ENCODE measurements at regions not wholly inside any gene's neighbourhood (a gene's known extent, or its start where the extent isn't known, plus 50 kb on each side); places are given as distances from the start of the nearest gene placed in this dataset.

- Histone ChIP-seq H3K9me3 (replicated peaks in 1 of 2; ENCODE audit: control insufficient read depth in 1 of 2, insufficient read depth in 1 of 2, low read length in 2 of 2) (peaks cover 36 to 56% of the 10 kb centered on the region in 2 donors), H3K36me3 (replicated peaks in 1 of 2; ENCODE audit: control insufficient read depth in 1 of 2, insufficient read depth in 2 of 2, low read length in 2 of 2) (no peaks in the 10 kb centered on the region), H3K27me3 (ENCODE audit: control insufficient read depth in 2 of 2, insufficient read depth in 2 of 2, low read length in 2 of 2) (no peaks in the 10 kb centered on the region), H3K79me2 (ENCODE audit: insufficient read depth, low read length) (no peaks in the 10 kb centered on the region), H3K27ac (ENCODE audit: low read depth in 1 of 2, low read length in 2 of 2) (no peak overlapping the region), H4K20me1 (ENCODE audit: insufficient read depth, low read length) (no peaks in the 10 kb centered on the region), H2AFZ (ENCODE audit: insufficient read depth, low read depth, low read length, poor library complexity, severe bottlenecking) (no peak overlapping the region), H3K4me3 (replicated peaks in 1 of 3; ENCODE audit: low read depth in 2 of 3, low read length in 3 of 3) (no peak overlapping the region), H3K4me2 (replicated peaks; ENCODE audit: extremely low read depth, low read length, poor library complexity, severe bottlenecking) (no peak overlapping the region), H3K9ac (ENCODE audit: insufficient read depth, low read length, poor library complexity, severe bottlenecking) (no peak overlapping the region), H3K4me1 (ENCODE audit: control insufficient read depth in 1 of 2, insufficient read depth in 2 of 2, low read length in 2 of 2) (no peaks in the 10 kb centered on the region)
- peaks cover 0 to 1% (median 0%) of the 10 kb centered on the region in 3 donors for H3K27me3 Mint-ChIP-seq (ENCODE audit: low read depth in 3 of 3)
- WGBS (ENCODE audit: insufficient coverage): 98% methylated on average over 7 of the region's 9 CpGs
- H3K9me3 Mint-ChIP-seq: peaks cover 11 to 48% (median 23%) of the 10 kb centered on the region in 7 donors
- H3K36me3 Mint-ChIP-seq: no peaks in the 10 kb centered on the region
- no peak overlapping the region for H3K27ac Mint-ChIP-seq
- intact Hi-C loops (cut with micrococcal nuclease): no loop called here
- no peaks in the 10 kb centered on the region for H3K4me1 Mint-ChIP-seq
- DNase-seq: no peak
- no peak for TF ChIP-seq CTCF (IDR thresholded peaks at IDR 0.05)
- H3K4me3 Mint-ChIP-seq: no peak overlapping the region
Observed at GRCh38 chr5:2921651-2922050, 170.2 kb upstream of the IRX2 start.

GRCh38 chr5:2921176-2921575, 169.7 kb upstream of the IRX2 start:
- Mint-ChIP-seq H3K27me3 (ENCODE audit: low read depth in 3 of 3) (peaks cover 0 to 2% (median 0%) of the 10 kb centered on the region in 3 donors), H3K4me3 (no peak overlapping the region), H3K4me1 (no peaks in the 10 kb centered on the region), H3K36me3 (no peaks in the 10 kb centered on the region), H3K9me3 (peaks cover 12 to 50% (median 23%) of the 10 kb centered on the region in 7 donors), H3K27ac (no peak overlapping the region)
- H2AFZ ChIP-seq (ENCODE audit: insufficient read depth, low read depth, low read length, poor library complexity, severe bottlenecking): no peak overlapping the region
- no peaks in the 10 kb centered on the region for H3K4me1 ChIP-seq (ENCODE audit: control insufficient read depth in 1 of 2, insufficient read depth in 2 of 2, low read length in 2 of 2)
- H3K9me3 ChIP-seq (replicated peaks in 1 of 2; ENCODE audit: control insufficient read depth in 1 of 2, insufficient read depth in 1 of 2, low read length in 2 of 2): peaks cover 36 to 56% of the 10 kb centered on the region in 2 donors
- H3K4me2 ChIP-seq (replicated peaks; ENCODE audit: extremely low read depth, low read length, poor library complexity, severe bottlenecking): no peak overlapping the region
- intact Hi-C loops (cut with micrococcal nuclease): no loop called here
- H4K20me1 ChIP-seq (ENCODE audit: insufficient read depth, low read length): no peaks in the 10 kb centered on the region
- H3K9ac ChIP-seq (ENCODE audit: insufficient read depth, low read length, poor library complexity, severe bottlenecking): no peak overlapping the region
- no peaks in the 10 kb centered on the region for H3K79me2 ChIP-seq (ENCODE audit: insufficient read depth, low read length)
- DNase-seq: no peak
- 80% methylated on average over 3 of the region's 5 CpGs for WGBS (ENCODE audit: insufficient coverage)
- H3K27me3 ChIP-seq (ENCODE audit: control insufficient read depth in 2 of 2, insufficient read depth in 2 of 2, low read length in 2 of 2): no peaks in the 10 kb centered on the region
- TF ChIP-seq CTCF (IDR thresholded peaks at IDR 0.05): no peak
- H3K36me3 ChIP-seq (replicated peaks in 1 of 2; ENCODE audit: control insufficient read depth in 1 of 2, insufficient read depth in 2 of 2, low read length in 2 of 2): no peaks in the 10 kb centered on the region
- H3K4me3 ChIP-seq (replicated peaks in 1 of 3; ENCODE audit: low read depth in 2 of 3, low read length in 3 of 3): no peak overlapping the region
- no peak overlapping the region for H3K27ac ChIP-seq (ENCODE audit: low read depth in 1 of 2, low read length in 2 of 2)
